ENCODE measurements at regions not wholly inside any gene's neighbourhood (a gene's known extent, or its start where the extent isn't known, plus 50 kb on each side); places are given as distances from the start of the nearest gene placed in this dataset.

- TF ChIP-seq E2F8 (IDR thresholded peaks at IDR 0.05; ENCODE audit: low read depth, partially characterized antibody) (no peak), IKZF1 (conservative IDR thresholded peaks at IDR 0.05) (no peak), ZBTB40 (IDR thresholded peaks at IDR 0.05; ENCODE audit: borderline replicate concordance) (no peak), JUNB (IDR thresholded peaks at IDR 0.05) (no peak), ELK1 (IDR thresholded peaks at IDR 0.05; ENCODE audit: low read depth, low read length) (no peak), TCF12 (IDR thresholded peaks at IDR 0.05; ENCODE audit: low read depth, low read length) (no peak), MAX (IDR thresholded peaks at IDR 0.05; ENCODE audit: low read depth, low read length) (no peak), KAT2A (conservative IDR thresholded peaks at IDR 0.05; ENCODE audit: control insufficient read depth, low read depth, low read length) (no peak), BCL3 (IDR thresholded peaks at IDR 0.05; ENCODE audit: borderline replicate concordance, insufficient read depth, low read depth, low read length, poor library complexity, severe bottlenecking) (no peak), CTCF (IDR thresholded peaks at IDR 0.05 in 2 of 3, conservative IDR thresholded peaks at IDR 0.05 in 1 of 3; ENCODE audit: control insufficient read depth in 2 of 3, extremely low read depth in 1 of 3, insufficient read depth in 1 of 3, low read depth in 3 of 3, low read length in 3 of 3) (no peak), SREBF2 (IDR thresholded peaks at IDR 0.05; ENCODE audit: low read length) (no peak), ATF7 (IDR thresholded peaks at IDR 0.05; ENCODE audit: low read depth) (no peak), MYC (IDR thresholded peaks at IDR 0.05; ENCODE audit: insufficient read depth, insufficient read length, insufficient replicate concordance, low read length, severe bottlenecking) (no peak)
Observed at GRCh38 chr6:18530201-18530600, 143.1 kb downstream of the RNF144B start (continued).

Data from GM12878 (cell line).